ENCODE measurements at regions not wholly inside any gene's neighbourhood (a gene's known extent, or its start where the extent isn't known, plus 50 kb on each side); places are given as distances from the start of the nearest gene placed in this dataset.

DNA sequence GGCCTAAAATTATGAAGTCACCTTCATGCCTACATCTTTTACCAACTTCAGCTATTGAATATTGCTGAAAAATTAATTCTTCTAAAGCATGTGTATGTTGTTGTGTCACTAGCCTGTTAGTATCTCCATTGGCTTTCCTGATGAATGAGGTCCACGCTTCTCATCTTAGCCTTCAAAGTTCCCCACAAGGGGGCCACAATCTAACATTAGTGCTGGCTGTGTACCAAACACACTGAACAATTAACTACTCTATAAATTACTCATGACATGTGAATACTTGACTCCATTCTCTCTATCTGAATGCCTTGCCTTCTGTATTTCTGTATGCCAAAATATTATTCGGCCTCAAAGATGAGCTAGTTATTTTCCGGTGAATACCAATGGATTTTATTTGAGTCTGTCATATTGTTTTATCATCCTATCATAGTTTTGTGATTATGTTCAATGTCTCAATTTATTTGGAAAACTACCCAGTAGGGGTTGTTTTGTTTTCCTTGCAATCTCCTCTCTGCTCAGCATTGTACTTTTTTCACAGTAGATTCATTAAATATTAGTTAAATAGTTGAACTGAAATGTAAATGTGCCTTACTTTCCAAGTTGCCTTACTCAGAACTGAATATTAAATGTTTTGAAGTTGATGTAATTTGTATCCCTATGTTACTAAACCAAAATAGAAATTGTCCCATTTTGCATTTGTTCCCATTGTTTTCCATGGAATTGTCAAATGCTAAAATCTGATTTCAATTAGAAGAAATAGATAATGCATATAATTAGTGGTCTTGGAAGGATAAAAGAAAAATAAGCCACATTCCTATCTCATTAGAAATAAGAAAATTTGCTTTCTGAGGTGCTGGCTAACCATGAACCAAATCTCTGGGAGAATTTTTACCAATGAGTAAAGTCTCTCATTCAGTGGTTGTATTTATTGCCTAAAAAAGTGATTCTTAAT is 208.4 kb upstream of the COL3A1 start:
- TF ChIP-seq, protein P1, sequence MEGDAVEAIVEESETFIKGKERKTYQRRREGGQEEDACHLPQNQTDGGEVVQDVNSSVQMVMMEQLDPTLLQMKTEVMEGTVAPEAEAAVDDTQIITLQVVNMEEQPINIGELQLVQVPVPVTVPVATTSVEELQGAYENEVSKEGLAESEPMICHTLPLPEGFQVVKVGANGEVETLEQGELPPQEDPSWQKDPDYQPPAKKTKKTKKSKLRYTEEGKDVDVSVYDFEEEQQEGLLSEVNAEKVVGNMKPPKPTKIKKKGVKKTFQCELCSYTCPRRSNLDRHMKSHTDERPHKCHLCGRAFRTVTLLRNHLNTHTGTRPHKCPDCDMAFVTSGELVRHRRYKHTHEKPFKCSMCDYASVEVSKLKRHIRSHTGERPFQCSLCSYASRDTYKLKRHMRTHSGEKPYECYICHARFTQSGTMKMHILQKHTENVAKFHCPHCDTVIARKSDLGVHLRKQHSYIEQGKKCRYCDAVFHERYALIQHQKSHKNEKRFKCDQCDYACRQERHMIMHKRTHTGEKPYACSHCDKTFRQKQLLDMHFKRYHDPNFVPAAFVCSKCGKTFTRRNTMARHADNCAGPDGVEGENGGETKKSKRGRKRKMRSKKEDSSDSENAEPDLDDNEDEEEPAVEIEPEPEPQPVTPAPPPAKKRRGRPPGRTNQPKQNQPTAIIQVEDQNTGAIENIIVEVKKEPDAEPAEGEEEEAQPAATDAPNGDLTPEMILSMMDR (IDR thresholded peaks at IDR 0.05): no peak
- no peak for TF ChIP-seq POLR2A (IDR thresholded peaks at IDR 0.05)
